22Rv1 (cell line): ENCODE measurements at regions not wholly inside any gene's neighbourhood (a gene's known extent, or its start where the extent isn't known, plus 50 kb on each side); places are given as distances from the start of the nearest gene placed in this dataset.

Experiments used
- ZFX ChIP-seq: fragments of 450-650 bp; IDR thresholded peaks from 2 replicates; pipeline ENCODE4 v1.6.1; 2017; ENCODE audit warnings: antibody characterized with exemption, borderline replicate concordance
- TF ChIP-seq, protein P1 (sequence below): fragments of 450-650 bp; IDR thresholded peaks from 2 replicates; pipeline ENCODE4 v1.5.1; 2017; ENCODE audit warnings: mild to moderate bottlenecking

DNA sequence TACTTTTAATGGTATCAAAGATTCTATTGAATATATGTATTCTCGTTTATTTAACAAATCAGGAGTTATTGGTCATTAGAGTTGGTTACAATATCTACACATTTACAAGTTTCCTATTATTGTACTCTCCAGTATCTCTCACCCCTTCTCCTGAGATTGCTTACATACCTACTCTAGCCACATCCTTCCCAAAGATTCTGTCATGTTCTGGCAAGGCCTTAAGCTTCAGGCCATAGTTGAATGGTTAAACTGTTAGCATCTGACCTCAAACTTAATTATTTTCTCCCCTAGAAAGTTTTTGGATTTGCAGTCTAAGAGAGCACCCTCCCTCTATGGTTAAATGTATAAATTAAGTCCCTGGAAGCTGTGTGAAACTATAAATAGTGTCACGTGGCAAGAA lies 784.2 kb downstream of the GLUD2 start:
- TF ChIP-seq, protein P1, sequence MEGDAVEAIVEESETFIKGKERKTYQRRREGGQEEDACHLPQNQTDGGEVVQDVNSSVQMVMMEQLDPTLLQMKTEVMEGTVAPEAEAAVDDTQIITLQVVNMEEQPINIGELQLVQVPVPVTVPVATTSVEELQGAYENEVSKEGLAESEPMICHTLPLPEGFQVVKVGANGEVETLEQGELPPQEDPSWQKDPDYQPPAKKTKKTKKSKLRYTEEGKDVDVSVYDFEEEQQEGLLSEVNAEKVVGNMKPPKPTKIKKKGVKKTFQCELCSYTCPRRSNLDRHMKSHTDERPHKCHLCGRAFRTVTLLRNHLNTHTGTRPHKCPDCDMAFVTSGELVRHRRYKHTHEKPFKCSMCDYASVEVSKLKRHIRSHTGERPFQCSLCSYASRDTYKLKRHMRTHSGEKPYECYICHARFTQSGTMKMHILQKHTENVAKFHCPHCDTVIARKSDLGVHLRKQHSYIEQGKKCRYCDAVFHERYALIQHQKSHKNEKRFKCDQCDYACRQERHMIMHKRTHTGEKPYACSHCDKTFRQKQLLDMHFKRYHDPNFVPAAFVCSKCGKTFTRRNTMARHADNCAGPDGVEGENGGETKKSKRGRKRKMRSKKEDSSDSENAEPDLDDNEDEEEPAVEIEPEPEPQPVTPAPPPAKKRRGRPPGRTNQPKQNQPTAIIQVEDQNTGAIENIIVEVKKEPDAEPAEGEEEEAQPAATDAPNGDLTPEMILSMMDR = no peak
- TF ChIP-seq ZFX = no peak
